ENCODE measurements at regions not wholly inside any gene's neighbourhood (a gene's known extent, or its start where the extent isn't known, plus 50 kb on each side); places are given as distances from the start of the nearest gene placed in this dataset.
"Not testable (repeated sequence)": the region's sequence is repeated elsewhere in the genome, so short reads cannot be mapped to it uniquely, and the experiment has no call there.

- peak; percentile 69 for DNase-seq
Measured at GRCh38 chr12:92059960-92060359, 85.7 kb downstream of the BTG1 start.

GRCh38 chr12:92058664-92059063, 87.0 kb downstream of the BTG1 start:
- no peak for DNase-seq

GRCh38 chr12:92056756-92057155, 88.9 kb downstream of the BTG1 start:
- not testable (repeated sequence) for DNase-seq

GRCh38 chr12:92056290-92056689, 89.4 kb downstream of the BTG1 start:
- no peak for DNase-seq

- DNase-seq = no peak
Measured at GRCh38 chr12:92055877-92056276, 89.8 kb downstream of the BTG1 start.

GRCh38 chr12:92051441-92051840, 94.2 kb downstream of the BTG1 start:
- DNase-seq = no peak

GRCh38 chr12:92049403-92049802, 96.2 kb downstream of the BTG1 start:
- DNase-seq = peak; percentile 75

- DNase-seq = no peak
Measured at GRCh38 chr12:92047393-92047826, 98.2 kb downstream of the BTG1 start.

GRCh38 chr12:92046557-92047392, 98.9 kb downstream of the BTG1 start:
- no peak for DNase-seq

- DNase-seq = no peak
Measured at GRCh38 chr12:92045852-92046251, 99.8 kb downstream of the BTG1 start.

- DNase-seq = no peak
Measured at GRCh38 chr12:92044435-92044834, 101.2 kb downstream of the BTG1 start.

GRCh38 chr12:92042791-92043531, 102.7 kb downstream of the BTG1 start:
- no peak for DNase-seq

GRCh38 chr12:92041742-92042141, 103.9 kb downstream of the BTG1 start:
- no peak for DNase-seq

GRCh38 chr12:92039046-92039445, 106.6 kb downstream of the BTG1 start:
- no peak for DNase-seq

- DNase-seq = no peak
Measured at GRCh38 chr12:92038476-92038875, 107.2 kb downstream of the BTG1 start.

GRCh38 chr12:92036771-92037453, 108.7 kb downstream of the BTG1 start:
- DNase-seq = no peak

- no peak for DNase-seq
Measured at GRCh38 chr12:92036061-92036620, 109.5 kb downstream of the BTG1 start.

- DNase-seq = no peak
Measured at GRCh38 chr12:92035477-92035876, 110.2 kb downstream of the BTG1 start.

GRCh38 chr12:92034858-92035401, 110.7 kb downstream of the BTG1 start:
- peak; percentile 54 for DNase-seq

- no peak for DNase-seq
Measured at GRCh38 chr12:92034083-92034482, 111.6 kb downstream of the BTG1 start.

- DNase-seq = no peak
Measured at GRCh38 chr12:92032965-92033364, 112.7 kb downstream of the BTG1 start.

GRCh38 chr12:92032101-92032500, 113.5 kb downstream of the BTG1 start:
- no peak for DNase-seq

GRCh38 chr12:92030618-92031017, 115.0 kb downstream of the BTG1 start:
- DNase-seq = peak; percentile 53

All from inflammatory macrophage treated with lipopolysaccharide for 4 hours (primary cell).